ENCODE measurements at regions not wholly inside any gene's neighbourhood (a gene's known extent, or its start where the extent isn't known, plus 50 kb on each side); places are given as distances from the start of the nearest gene placed in this dataset.

DNA sequence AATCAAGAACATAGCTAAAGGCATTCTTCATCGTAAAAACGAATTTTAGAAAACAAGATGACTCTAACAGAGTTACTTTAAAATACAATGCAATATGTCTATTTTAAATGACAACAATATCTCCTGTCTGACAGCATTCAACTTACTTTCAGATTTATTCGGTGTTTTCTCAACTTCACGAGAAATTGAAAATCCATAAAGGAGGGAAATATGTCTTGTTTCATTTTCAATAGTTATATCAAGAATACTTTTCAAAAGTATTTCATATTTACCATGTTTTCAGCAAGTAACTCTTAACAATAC, 254.8 kb downstream of the DAD1 start:
- peaks cover 57% of the 10 kb centered on the region for H3K4me1 ChIP-seq (ENCODE audit: insufficient read depth, low read length)
- no peak for DNase-seq (ENCODE audit: low spot score)
- no peak for FAIRE-seq

More for the DNA sequence above, 254.8 kb downstream of the DAD1 start:
- 9% methylated on average over 4 of the region's 4 CpGs for WGBS (ENCODE audit: low lambda C conversion rate)
- intact Hi-C loops (cut with micrococcal nuclease; ENCODE audit: unreplicated experiment) = no loop called here
- ChIA-PET CTCF (ENCODE audit: low intra/inter-chr PET ratio, low total read pairs) (interaction anchor here (1.5 kb wide), 1 partner anchor 20 kb away, joined by 5 read pairs; no protein-coding TSS in a partner anchor), POLR2A (interaction anchor here (1.6 to 1.7 kb wide), 2 partner anchors 255 to 432 kb away, joined by 4 to 5 read pairs; partner anchors contain the start of genes DAD1 and OXA1L)
- Histone ChIP-seq H3K9ac (ENCODE audit: insufficient read depth, low read depth, low read length) (no peak overlapping the region), H3K79me2 (ENCODE audit: insufficient read depth, low read length) (no peaks in the 10 kb centered on the region), H3K4me2 (ENCODE audit: low read depth, low read length) (peak overlapping the region; percentile 34), H3K4me3 (replicated peaks in 1 of 3; ENCODE audit: insufficient read depth in 1 of 3, low read depth in 2 of 3, low read length in 3 of 3) (peak overlapping the region in 1 of 3 experiments; percentile 5; a peak in 2 of 6 replicates), H2AFZ (ENCODE audit: low read length) (no peak overlapping the region), H3K9me3 (ENCODE audit: low read length) (peaks cover 22% of the 10 kb centered on the region), H3K27me3 (ENCODE audit: control insufficient read depth in 1 of 2, insufficient read depth in 2 of 2, low read length in 2 of 2) (peaks cover 0 to 3% of the 10 kb centered on the region in 2 experiments; a peak in 1 of 5 replicates), H3K36me3 (replicated peaks in 1 of 2; ENCODE audit: control insufficient read depth in 1 of 2, insufficient read depth in 2 of 2, low read length in 2 of 2) (no peaks in the 10 kb centered on the region), H3K27ac (ENCODE audit: extremely low read length, insufficient read depth, low read length) (no peak overlapping the region), H4K20me1 (ENCODE audit: insufficient read depth, low read length) (no peaks in the 10 kb centered on the region)
- no peak for ATAC-seq
- in situ Hi-C loops (cut with HindIII; ENCODE audit: extremely low pct_ligation_motif_present, low pct_unique_long_range_greater_than_20kb) = no loop called here
- TF ChIP-seq, protein P1, sequence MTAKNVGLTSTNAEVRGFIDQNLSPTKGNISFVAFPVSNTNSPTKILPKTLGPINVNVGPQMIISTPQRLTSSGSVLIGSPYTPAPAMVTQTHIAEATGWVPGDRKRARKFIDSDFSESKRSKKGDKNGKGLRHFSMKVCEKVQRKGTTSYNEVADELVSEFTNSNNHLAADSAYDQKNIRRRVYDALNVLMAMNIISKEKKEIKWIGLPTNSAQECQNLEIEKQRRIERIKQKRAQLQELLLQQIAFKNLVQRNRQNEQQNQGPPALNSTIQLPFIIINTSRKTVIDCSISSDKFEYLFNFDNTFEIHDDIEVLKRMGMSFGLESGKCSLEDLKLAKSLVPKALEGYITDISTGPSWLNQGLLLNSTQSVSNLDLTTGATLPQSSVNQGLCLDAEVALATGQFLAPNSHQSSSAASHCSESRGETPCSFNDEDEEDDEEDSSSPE (CRISPR knock-in tag; IDR thresholded peaks at IDR 0.05) = no peak
- TF ChIP-seq ASH2L (IDR thresholded peaks at IDR 0.05; ENCODE audit: insufficient read length, low read depth, low read length) (peak; percentile 5), ETV6 (CRISPR knock-in tag; conservative IDR thresholded peaks at IDR 0.05) (no peak), ZNF816 (CRISPR knock-in tag; IDR thresholded peaks at IDR 0.05; ENCODE audit: borderline replicate concordance) (0 out of 2 replicates have a peak, but pooled peaks have one; percentile 23), ZNF720 (CRISPR knock-in tag; IDR thresholded peaks at IDR 0.05) (no peak), PRMT3 (CRISPR knock-in tag; IDR thresholded peaks at IDR 0.05; ENCODE audit: borderline replicate concordance, low read depth) (no peak), ZNF33A (CRISPR knock-in tag; IDR thresholded peaks at IDR 0.05; ENCODE audit: borderline replicate concordance) (no peak)
- TF ChIP-seq, protein P2, sequence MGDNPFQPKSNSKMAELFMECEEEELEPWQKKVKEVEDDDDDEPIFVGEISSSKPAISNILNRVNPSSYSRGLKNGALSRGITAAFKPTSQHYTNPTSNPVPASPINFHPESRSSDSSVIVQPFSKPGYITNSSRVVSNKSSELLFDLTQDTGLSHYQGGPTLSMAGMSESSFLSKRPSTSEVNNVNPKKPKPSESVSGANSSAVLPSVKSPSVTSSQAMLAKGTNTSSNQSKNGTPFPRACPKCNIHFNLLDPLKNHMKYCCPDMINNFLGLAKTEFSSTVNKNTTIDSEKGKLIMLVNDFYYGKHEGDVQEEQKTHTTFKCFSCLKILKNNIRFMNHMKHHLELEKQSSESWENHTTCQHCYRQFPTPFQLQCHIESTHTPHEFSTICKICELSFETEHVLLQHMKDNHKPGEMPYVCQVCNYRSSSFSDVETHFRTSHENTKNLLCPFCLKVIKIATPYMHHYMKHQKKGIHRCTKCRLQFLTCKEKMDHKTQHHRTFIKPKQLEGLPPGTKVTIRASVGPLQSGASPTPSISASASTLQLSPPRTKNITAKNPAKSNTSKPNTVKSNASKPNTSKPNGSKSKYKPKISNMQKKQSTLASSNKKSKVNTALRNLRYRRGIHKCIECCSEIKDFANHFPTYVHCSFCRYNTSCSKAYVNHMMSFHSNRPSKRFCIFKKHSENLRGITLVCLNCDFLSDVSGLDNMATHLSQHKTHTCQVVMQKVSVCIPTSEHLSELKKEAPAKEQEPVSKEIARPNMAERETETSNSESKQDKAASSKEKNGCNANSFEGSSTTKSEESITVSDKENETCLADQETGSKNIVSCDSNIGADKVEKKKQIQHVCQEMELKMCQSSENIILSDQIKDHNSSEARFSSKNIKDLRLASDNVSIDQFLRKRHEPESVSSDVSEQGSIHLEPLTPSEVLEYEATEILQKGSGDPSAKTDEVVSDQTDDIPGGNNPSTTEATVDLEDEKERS (CRISPR knock-in tag; IDR thresholded peaks at IDR 0.05) = peak; percentile 85
- no TSS peak for BruUV-seq (replicated peaks)

Data from HepG2 (cell line).